ENCODE measurements at regions not wholly inside any gene's neighbourhood (a gene's known extent, or its start where the extent isn't known, plus 50 kb on each side); places are given as distances from the start of the nearest gene placed in this dataset.

GRCh38 chr6:150528648-150529285, 70.9 kb upstream of the PLEKHG1 start:
- TF ChIP-seq CTCF (conservative IDR thresholded peaks at IDR 0.05 in 1 of 2, IDR thresholded peaks at IDR 0.05 in 1 of 2; ENCODE audit: low read depth in 1 of 2, low read length in 2 of 2) (no peak), EZH2 (IDR thresholded peaks at IDR 0.05; ENCODE audit: low read length, missing control alignments) (no peak)
